ACHN (cell line): ENCODE measurements at regions not wholly inside any gene's neighbourhood (a gene's known extent, or its start where the extent isn't known, plus 50 kb on each side); places are given as distances from the start of the nearest gene placed in this dataset.
"Not testable (repeated sequence)": the region's sequence is repeated elsewhere in the genome, so short reads cannot be mapped to it uniquely, and the experiment has no call there.

Source experiments
- DNase-seq: peaks from one replicate; pipeline ENCODE4 v3.0.0-alpha.2; 2015
- in situ Hi-C: cut with HindIII; loops from 2 replicates; pipeline ENCODE4 v1.10.0; 2017; ENCODE audit warnings: low sequenced_read_pairs, low pct_ligation_motif_present, low pct_unique_long_range_greater_than_20kb

- no peak for DNase-seq
- in situ Hi-C loops: no loop called here
These were observed 132.1 kb downstream of the SPRY1 start for GRCh38 chr4:123528501-123529277.

GRCh38 chr4:123529278-123529568 is 132.6 kb downstream of the SPRY1 start:
- in situ Hi-C loops: no loop called here
- no peak for DNase-seq

GRCh38 chr4:123530357-123530756 is 133.8 kb downstream of the SPRY1 start:
- DNase-seq: no peak
- in situ Hi-C loops: no loop called here

- DNase-seq: no peak
- in situ Hi-C loops: no loop called here
These were observed 138.6 kb downstream of the SPRY1 start for GRCh38 chr4:123535037-123535748.

GRCh38 chr4:123536225-123536624 is 139.6 kb downstream of the SPRY1 start:
- DNase-seq: no peak
- in situ Hi-C loops: no loop called here

GRCh38 chr4:123537906-123538402 is 141.4 kb downstream of the SPRY1 start:
- in situ Hi-C loops, DNase-seq: not testable (repeated sequence)

- no peak for DNase-seq
- in situ Hi-C loops: no loop called here
These were observed 149.3 kb downstream of the SPRY1 start for GRCh38 chr4:123545667-123546572.

GRCh38 chr4:123546573-123547060 is 150.0 kb downstream of the SPRY1 start:
- DNase-seq: no peak
- in situ Hi-C loops: no loop called here

- no peak for DNase-seq
- in situ Hi-C loops: no loop called here
These were observed 150.9 kb downstream of the SPRY1 start for GRCh38 chr4:123547216-123548165.

- DNase-seq: no peak
These were observed 156.7 kb downstream of the SPRY1 start for GRCh38 chr4:123553279-123553678.

GRCh38 chr4:123553733-123554637 is 157.4 kb downstream of the SPRY1 start:
- no peak for DNase-seq
- in situ Hi-C loops: no loop called here

More at GRCh38 chr4:123553279-123553678, 156.7 kb downstream of the SPRY1 start:
- in situ Hi-C loops: no loop called here

- in situ Hi-C loops: no loop called here
- no peak for DNase-seq
These were observed 158.2 kb downstream of the SPRY1 start for GRCh38 chr4:123554801-123555232.

GRCh38 chr4:123555233-123555806 is 158.7 kb downstream of the SPRY1 start:
- in situ Hi-C loops: no loop called here
- DNase-seq: no peak

GRCh38 chr4:123555807-123556273 is 159.2 kb downstream of the SPRY1 start:
- in situ Hi-C loops: no loop called here
- no peak for DNase-seq

GRCh38 chr4:123556526-123556925 is 159.9 kb downstream of the SPRY1 start:
- in situ Hi-C loops: no loop called here
- DNase-seq: no peak

- DNase-seq: no peak
- in situ Hi-C loops: no loop called here
These were observed 161.4 kb downstream of the SPRY1 start for GRCh38 chr4:123557857-123558536.
